GM04503 (cell line): ENCODE measurements at regions not wholly inside any gene's neighbourhood (a gene's known extent, or its start where the extent isn't known, plus 50 kb on each side); places are given as distances from the start of the nearest gene placed in this dataset.
"Not testable (repeated sequence)": the region's sequence is repeated elsewhere in the genome, so short reads cannot be mapped to it uniquely, and the experiment has no call there.

Experiments used
- DNase-seq: peaks from one replicate; pipeline ENCODE4 v3.0.0-alpha.2; 2012; ENCODE audit warnings: low read depth

DNA sequence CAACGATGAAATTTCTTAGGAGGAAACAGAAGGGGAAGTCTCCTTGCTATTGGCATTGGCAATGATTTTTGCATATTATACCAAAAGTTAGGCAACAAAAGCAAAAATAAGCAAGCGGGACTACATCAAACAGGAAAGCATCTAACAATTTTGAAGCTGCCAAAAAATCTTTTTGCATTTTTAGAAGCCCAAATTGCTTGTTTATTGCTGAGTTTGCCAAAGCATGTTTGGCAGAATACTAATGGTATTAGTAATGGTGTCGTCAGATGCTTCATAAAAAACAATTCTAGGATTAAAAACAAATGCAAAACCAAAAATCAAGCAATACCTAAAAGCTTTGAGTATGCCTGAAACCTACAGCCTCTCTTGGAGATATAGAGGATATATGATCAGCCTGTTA is 80.0 kb downstream of the GALR1 start:
- no peak for DNase-seq

DNA sequence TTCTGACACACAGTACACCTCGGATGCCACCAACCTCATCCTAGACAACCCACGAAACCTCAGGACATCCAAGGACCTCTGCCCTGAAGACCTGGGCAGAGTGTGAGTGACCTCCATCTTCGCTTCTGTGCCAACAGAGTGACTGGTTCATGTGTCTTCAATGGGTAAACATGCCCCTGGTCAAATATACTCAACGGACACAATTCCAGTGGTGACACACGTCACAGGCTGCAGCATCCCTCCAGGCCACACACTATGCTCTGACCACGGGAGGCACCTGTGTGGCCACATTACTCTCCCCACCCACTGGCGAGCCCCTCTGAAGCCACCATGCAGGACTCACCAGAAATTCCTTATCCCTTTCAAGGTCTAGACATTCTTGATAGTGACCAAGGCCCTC is 85.2 kb downstream of the GALR1 start:
- DNase-seq, result no peak

GRCh38 chr18:77337604-77338003 is 88.0 kb downstream of the GALR1 start:
- no peak for DNase-seq

- no peak for DNase-seq
Measured at GRCh38 chr18:77339093-77339492, 89.4 kb downstream of the GALR1 start.

- DNase-seq, result no peak
Measured at GRCh38 chr18:77339623-77340022, 90.0 kb downstream of the GALR1 start.

DNA sequence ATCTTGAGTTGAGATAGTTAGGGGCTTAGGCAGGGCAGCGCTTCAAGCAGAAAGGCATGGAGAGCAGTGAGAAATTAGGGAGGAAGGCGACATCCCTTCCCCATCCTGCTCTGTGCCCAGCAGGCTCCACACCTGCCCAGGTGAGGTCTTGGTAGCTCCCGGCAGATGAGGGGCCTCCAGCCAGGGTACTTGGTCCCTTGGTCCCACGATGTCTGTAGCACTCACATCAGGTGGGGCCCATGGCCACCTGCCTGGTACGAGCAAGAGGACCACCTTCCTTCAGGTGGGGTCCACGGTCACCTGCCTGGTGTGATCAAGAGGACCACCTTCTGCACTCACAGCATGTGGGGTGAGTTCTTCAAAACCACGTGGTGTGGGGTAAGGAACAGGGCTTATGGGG is 91.2 kb downstream of the GALR1 start:
- no peak for DNase-seq

GRCh38 chr18:77341527-77342325 is 92.1 kb downstream of the GALR1 start:
- DNase-seq, result no peak

GRCh38 chr18:77342736-77343135 is 93.1 kb downstream of the GALR1 start:
- no peak for DNase-seq

DNA sequence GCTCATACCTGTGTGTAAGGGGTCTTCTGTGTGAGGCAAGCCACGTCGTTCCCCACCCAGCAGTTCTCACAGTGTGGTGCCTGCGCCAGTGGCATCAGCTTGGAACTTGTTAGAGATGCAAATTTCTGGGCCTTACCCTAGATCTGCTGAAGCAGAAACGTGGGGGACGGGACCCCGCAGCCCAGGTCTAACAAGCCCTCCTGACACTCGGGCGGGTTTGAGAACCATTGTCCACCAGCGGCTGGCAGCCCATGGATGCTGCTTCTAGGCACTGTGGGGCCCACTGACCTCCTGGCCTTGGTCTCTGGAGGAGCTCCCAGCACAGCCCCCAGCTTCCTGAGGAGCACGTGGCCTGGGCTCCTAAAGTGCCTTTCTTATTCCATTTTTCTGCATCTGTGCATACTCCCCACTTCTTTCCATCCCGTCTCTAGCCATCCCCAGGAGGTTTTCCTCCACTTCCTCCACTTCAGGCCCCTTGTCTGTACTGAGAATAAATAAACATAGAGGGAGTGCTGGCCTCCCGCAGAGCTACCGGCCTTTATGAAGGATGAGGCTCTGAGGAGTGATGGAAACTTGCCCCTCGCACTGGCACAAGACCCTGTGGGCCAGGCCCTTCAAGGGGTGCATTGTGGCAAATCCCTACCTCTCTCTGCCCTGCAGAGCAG is 94.3 kb downstream of the GALR1 start:
- DNase-seq, result no peak

DNA sequence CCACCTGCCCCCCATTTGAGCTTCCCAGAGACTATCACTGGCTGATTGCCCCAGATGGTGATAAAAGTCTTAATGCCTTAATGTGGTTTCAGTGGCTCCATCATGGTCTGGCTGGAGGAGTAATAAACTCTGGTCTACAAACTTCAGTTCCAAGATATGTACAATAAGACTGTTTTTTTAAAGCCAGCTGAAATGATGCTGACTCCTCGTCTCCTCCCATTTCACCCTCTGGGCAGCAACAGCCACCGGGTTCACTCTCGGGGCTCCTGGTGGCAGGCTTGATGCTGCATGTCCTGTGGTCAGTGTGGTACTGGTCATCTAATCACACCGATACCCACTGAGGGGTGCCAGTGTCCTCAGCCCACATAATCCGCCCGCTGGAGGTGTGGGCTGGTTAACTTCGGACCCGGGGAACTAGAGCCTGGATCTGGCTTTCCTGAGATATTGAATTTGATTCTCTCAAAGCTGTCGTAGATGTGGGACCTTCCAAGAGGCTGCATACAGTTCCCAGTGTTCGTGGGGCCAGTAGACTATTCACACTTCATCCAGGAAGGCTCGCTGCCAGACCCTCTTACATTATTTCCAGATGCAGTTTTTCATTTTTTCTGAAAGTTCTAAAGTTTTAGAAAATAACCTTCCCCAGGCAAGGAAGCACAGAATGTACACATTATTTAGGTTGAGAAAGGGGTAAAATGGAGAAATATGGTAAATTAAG is 95.3 kb downstream of the GALR1 start:
- DNase-seq, result no peak

DNA sequence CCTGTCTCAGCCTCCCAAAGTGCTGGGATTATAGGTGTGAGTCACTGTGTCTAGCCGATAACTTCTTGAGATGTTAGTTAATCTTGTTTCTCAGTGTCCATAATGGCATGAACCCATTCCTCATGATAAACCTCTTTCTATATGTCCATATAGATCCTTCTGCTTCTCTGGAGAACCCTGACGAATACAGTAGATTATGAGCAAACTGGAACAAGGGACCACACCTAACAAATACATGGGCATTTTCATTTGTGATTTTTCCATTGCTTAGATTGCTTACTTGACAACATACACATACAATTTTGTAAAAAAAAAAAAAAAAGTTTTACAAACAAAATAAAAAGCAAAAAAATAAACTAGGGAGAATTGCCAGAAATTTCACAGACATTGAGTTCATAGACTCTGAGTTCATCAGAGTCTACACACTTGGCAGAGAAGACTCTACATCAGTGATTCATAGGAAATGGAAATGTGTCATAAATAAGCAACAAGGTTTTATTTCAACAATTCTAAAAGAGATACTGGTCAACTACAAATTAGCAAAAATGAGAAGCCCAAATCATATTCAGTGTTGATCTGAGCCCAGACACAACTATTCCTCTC is 96.7 kb downstream of the GALR1 start:
- no peak for DNase-seq

DNA sequence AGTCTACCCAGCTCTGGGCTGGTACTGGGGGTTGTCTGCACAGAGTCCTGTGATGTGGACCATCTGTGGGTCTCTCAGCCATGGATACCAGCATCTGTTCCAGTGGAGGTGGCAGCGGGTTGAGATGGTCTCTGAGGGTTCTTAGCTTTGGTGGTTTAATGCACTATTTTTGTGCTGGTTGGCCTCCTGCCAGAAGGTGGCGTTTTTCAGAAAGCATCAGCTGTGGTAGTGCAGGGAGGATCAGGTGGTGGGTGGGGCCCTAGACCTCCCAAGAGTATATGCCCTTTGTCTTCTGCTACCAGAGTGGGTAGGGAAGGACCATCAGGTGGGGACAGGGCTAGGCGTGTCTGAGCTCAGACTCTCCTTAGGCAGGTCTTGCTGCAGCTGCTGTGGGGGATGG is 103.7 kb downstream of the GALR1 start:
- not testable (repeated sequence) for DNase-seq

DNA sequence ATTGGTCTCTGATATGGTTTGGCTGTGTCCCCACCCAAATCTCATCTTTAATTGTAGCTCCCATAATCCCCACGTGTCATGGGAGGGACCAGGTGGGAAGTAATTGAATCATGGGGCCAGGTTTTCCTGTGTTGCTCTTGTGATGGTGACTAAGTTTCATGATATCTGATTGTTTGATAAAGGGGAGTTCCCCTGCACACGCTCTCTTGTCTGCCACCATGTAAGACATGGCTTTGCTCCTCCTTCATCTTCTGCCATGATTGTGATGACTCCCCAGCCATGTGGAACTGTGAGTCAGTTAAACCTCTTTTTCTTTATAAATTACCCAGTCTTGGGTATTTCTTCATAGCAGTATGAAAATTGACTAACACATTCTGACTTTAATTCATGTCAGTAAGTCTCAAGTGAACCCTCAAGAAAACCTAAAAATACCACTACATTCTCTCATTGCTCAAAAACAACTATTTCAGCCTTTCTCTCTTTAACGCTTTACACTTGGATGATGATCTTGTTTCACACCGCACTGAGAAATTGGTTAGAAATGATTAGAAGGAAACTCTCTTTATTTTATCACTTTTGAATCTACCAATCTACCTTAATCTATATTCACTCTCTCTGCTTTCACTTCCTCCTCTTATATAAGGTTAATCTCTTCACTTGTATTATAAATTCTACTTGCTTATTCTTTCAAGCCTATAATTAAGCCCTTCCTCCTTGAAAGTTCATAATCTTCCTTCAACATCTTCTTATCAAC is 110.1 kb downstream of the GALR1 start:
- no peak for DNase-seq

- no peak for DNase-seq
Measured at GRCh38 chr18:77360315-77361190, 110.9 kb downstream of the GALR1 start.

GRCh38 chr18:77361382-77361781 is 111.7 kb downstream of the GALR1 start:
- DNase-seq, result no peak

GRCh38 chr18:77365667-77366066 is 116.0 kb downstream of the GALR1 start:
- no peak for DNase-seq

DNA sequence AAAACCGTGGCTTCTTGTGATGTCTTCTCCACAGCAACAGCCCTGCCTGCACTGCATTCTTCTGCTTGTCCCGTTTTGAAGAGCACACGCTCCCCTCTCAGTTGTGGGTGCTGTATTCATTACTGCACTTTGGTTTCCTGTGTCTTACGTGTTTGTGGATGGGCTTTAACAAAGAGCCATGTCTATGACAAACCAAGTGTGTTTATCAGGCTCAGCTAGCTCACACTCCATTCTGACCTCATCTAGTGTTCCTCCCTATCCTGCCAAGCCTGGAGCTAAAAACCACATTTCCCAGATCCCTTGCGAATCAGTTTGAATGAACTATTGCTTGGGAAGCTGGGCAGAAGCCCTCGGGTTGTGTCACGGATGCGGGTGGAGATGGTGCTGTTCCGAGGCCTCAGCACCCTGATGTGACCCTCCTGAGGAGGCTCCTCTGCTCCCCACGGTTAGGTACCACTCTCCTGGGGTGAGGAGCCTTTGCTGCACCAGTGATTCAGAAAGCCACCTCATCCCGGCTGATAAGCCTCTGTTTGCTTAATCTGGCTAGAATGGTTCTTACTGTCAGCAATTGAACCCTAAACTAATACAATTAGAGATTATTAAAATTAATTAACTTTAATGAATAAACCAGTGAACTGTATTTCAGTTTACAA is 116.5 kb downstream of the GALR1 start:
- no peak for DNase-seq

DNA sequence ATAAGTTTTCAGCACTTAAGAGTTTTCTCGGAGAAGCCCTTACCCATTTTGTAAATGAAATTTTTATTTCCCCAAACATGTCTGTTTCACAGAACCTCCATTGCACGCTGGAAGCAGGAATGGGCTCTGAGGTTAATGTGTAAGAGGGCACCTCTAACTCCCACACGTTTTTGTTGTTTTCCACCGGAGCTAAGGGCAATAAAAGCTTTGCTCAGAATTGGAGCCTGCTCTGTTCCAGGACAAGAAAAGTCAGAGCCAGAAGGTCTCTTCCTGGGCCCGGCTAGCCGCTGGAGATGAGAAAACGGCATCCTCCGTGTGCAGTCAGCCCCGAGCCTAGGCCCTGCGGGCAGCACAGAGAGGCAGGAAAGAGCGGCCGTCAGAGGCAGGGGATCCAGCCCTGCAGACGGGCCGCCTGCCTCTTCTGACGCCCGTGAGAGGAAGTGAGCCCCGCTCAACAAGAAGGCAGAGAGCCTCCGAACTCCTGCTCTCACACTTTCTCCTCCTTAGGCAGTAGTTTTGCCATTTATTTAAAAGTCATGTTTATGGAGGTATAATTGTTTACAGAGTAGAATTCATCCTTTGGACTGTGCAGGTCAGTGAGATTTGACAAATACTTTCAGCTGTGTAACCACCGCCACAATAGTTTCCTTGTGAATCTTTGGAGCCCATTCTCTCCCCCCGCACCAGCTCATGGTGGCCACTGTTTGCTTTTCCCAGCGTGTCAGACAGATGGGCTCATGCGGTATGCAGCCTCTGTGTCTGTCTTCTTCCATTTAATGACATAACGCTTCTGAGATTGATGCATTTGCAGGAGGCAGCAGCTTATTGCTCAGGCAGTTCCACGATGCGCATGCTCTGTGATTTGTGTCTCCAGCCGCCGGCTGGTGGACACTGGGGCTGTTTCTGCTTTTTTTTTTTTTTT is 117.3 kb downstream of the GALR1 start:
- no peak for DNase-seq

GRCh38 chr18:77369644-77370043 is 120.0 kb downstream of the GALR1 start:
- DNase-seq, result no peak
